Hepatocyte (in vitro differentiated cells): ENCODE measurements at regions not wholly inside any gene's neighbourhood (a gene's known extent, or its start where the extent isn't known, plus 50 kb on each side); places are given as distances from the start of the nearest gene placed in this dataset.
A peak's percentile ranks its signal among the peaks of the same experiment; 100 is the strongest.

Experiments
- DNase-seq: peaks from one replicate; pipeline ENCODE4 v3.0.0-alpha.2; 2016; ENCODE audit warnings: low spot score
- H2AFZ ChIP-seq: fragments of 200-600 bp; sonication (generic); 2 replicates; pipeline ENCODE4 v1.6.0; 2016; ENCODE audit warnings: antibody characterized with exemption, mild to moderate bottlenecking
- H3K27ac ChIP-seq: fragments of 200-600 bp; sonication (generic); 2 replicates; pipeline ENCODE4 v1.5.1; 2016; ENCODE audit warnings: mild to moderate bottlenecking
- H3K27me3 ChIP-seq: fragments of 200-600 bp; sonication (generic); 2 replicates; pipeline ENCODE4 v1.6.1; 2016
- H3K36me3 ChIP-seq: fragments of 200-600 bp; sonication (generic); replicated peaks from 2 replicates; pipeline ENCODE4 v1.5.1; 2016; ENCODE audit warnings: low read depth; ENCODE audit not compliant: insufficient read depth
- H3K4me1 ChIP-seq: fragments of 200-600 bp; sonication (generic); 2 replicates; pipeline ENCODE4 v1.5.1; 2016; ENCODE audit warnings: mild to moderate bottlenecking, moderate library complexity; ENCODE audit not compliant: insufficient read depth
- H3K4me2 ChIP-seq: fragments of 200-600 bp; sonication (generic); 2 replicates; pipeline ENCODE4 v1.6.0; 2016
- H3K4me3 ChIP-seq: fragments of 200-600 bp; sonication (generic); 2 replicates; pipeline ENCODE4 v1.5.1; 2016; ENCODE audit warnings: mild to moderate bottlenecking
- H3K79me2 ChIP-seq: fragments of 200-600 bp; sonication (generic); 2 replicates; pipeline ENCODE4 v1.6.0; 2017; ENCODE audit warnings: mild to moderate bottlenecking
- H3K9me2 ChIP-seq: fragments of 200-600 bp; sonication (generic); replicated peaks from 2 replicates; pipeline ENCODE4 v1.6.0; 2017; ENCODE audit warnings: mild to moderate bottlenecking; ENCODE audit not compliant: insufficient read depth
- H3K9me3 ChIP-seq: fragments of 200-600 bp; sonication (generic); 2 replicates; pipeline ENCODE4 v1.5.1; 2016; ENCODE audit warnings: low read depth, mild to moderate bottlenecking
- H4K20me1 ChIP-seq: fragments of 200-600 bp; sonication (generic); 2 replicates; pipeline ENCODE4 v1.6.0; 2016; ENCODE audit warnings: mild to moderate bottlenecking; ENCODE audit not compliant: insufficient read depth, poor library complexity, severe bottlenecking
- CTCF ChIP-seq: fragments of 200-600 bp; sonication (generic); IDR thresholded peaks from 2 replicates; pipeline ENCODE4 v1.5.1; 2016; ENCODE audit warnings: antibody characterized with exemption, mild to moderate bottlenecking; ENCODE audit not compliant: poor library complexity
- EZH2 ChIP-seq: fragments of 200-600 bp; sonication (generic); IDR thresholded peaks from 2 replicates; pipeline ENCODE4 v1.6.1; 2016; ENCODE audit warnings: antibody characterized with exemption, mild to moderate bottlenecking, borderline replicate concordance
- EZH2phosphoT487 ChIP-seq: fragments of 200-600 bp; sonication (generic); IDR thresholded peaks from one replicate; pipeline ENCODE4 v1.6.1; 2018; ENCODE audit warnings: antibody characterized with exemption, mild to moderate bottlenecking, low read depth, moderate library complexity; ENCODE audit not compliant: unreplicated experiment, severe bottlenecking
- WGBS: methylation state at CpG from one replicate; pipeline ENCODE4 v1.1.6; 2016; ENCODE audit warnings: low lambda C conversion rate; ENCODE audit errors: missing lambda C conversion rate; 5-methylcytosine and 5-hydroxymethylcytosine counted together

- no peak for DNase-seq
- no peaks in the 10 kb centered on the region for H3K27me3 ChIP-seq
- no peak overlapping the region for H3K4me2 ChIP-seq
- H3K4me3 ChIP-seq: no peak overlapping the region
- no peak overlapping the region for H2AFZ ChIP-seq
- H3K79me2 ChIP-seq: no peaks in the 10 kb centered on the region
- TF ChIP-seq CTCF: no peak
- no peak for TF ChIP-seq EZH2
- no peak for TF ChIP-seq EZH2phosphoT487
- H3K4me1 ChIP-seq: no peaks in the 10 kb centered on the region
- H4K20me1 ChIP-seq: no peaks in the 10 kb centered on the region
- WGBS: 75% methylated on average over 13 of the region's 15 CpGs
- H3K9me2 ChIP-seq: no peaks in the 10 kb centered on the region
- H3K9me3 ChIP-seq: no peaks in the 10 kb centered on the region
- peaks cover 3% of the 10 kb centered on the region for H3K36me3 ChIP-seq
- H3K27ac ChIP-seq: no peak overlapping the region
Measured at GRCh38 chr22:26781596-26781995, 124.2 kb downstream of the MIAT start.

- Histone ChIP-seq H2AFZ (no peak overlapping the region), H3K4me2 (peak overlapping the region; percentile 60), H3K4me3 (no peak overlapping the region), H3K9me3 (no peaks in the 10 kb centered on the region), H3K36me3 (no peaks in the 10 kb centered on the region), H3K79me2 (no peaks in the 10 kb centered on the region), H4K20me1 (no peaks in the 10 kb centered on the region), H3K27ac (peak overlapping the region; percentile 18), H3K27me3 (no peaks in the 10 kb centered on the region), H3K4me1 (no peaks in the 10 kb centered on the region), H3K9me2 (no peaks in the 10 kb centered on the region)
- DNase-seq: peak; percentile 52
- no peak for TF ChIP-seq EZH2phosphoT487
- no peak for TF ChIP-seq EZH2
- no peak for TF ChIP-seq CTCF
- WGBS: 25% methylated on average over 18 of the region's 18 CpGs
Measured at GRCh38 chr22:26783885-26784284, 126.5 kb downstream of the MIAT start.

GRCh38 chr22:26784772-26785171, 127.4 kb downstream of the MIAT start:
- H3K4me3 ChIP-seq: no peak overlapping the region
- TF ChIP-seq CTCF (no peak), EZH2 (no peak), EZH2phosphoT487 (no peak)
- H3K36me3 ChIP-seq: no peaks in the 10 kb centered on the region
- no peaks in the 10 kb centered on the region for H3K4me1 ChIP-seq
- no peaks in the 10 kb centered on the region for H3K9me2 ChIP-seq
- H4K20me1 ChIP-seq: no peaks in the 10 kb centered on the region
- no peaks in the 10 kb centered on the region for H3K9me3 ChIP-seq
- H3K4me2 ChIP-seq: no peak overlapping the region
- H3K79me2 ChIP-seq: no peaks in the 10 kb centered on the region
- H3K27me3 ChIP-seq: no peaks in the 10 kb centered on the region
- no peak for DNase-seq
- no peak overlapping the region for H2AFZ ChIP-seq
- H3K27ac ChIP-seq: no peak overlapping the region
- WGBS: 97% methylated on average over 6 of the region's 6 CpGs

- no peak for DNase-seq
- TF ChIP-seq CTCF (no peak), EZH2phosphoT487 (no peak), EZH2 (no peak)
- Histone ChIP-seq H3K4me2 (no peak overlapping the region), H3K27me3 (no peaks in the 10 kb centered on the region), H3K4me1 (no peaks in the 10 kb centered on the region), H3K4me3 (no peak overlapping the region), H2AFZ (no peak overlapping the region), H3K36me3 (no peaks in the 10 kb centered on the region), H4K20me1 (no peaks in the 10 kb centered on the region), H3K27ac (no peak overlapping the region), H3K79me2 (no peaks in the 10 kb centered on the region), H3K9me3 (no peaks in the 10 kb centered on the region), H3K9me2 (no peaks in the 10 kb centered on the region)
- WGBS: 94% methylated on average over 5 of the region's 5 CpGs
Measured at GRCh38 chr22:26785932-26786331, 128.5 kb downstream of the MIAT start.
